IPS-11a (cell line): ENCODE measurements at regions not wholly inside any gene's neighbourhood (a gene's known extent, or its start where the extent isn't known, plus 50 kb on each side); places are given as distances from the start of the nearest gene placed in this dataset.
"Not testable (repeated sequence)": the region's sequence is repeated elsewhere in the genome, so short reads cannot be mapped to it uniquely, and the experiment has no call there.

ENCODE experiments used
- H3K4me3 ChIP-seq: one replicate; pipeline ENCODE4 v1.5.1; 2013; ENCODE audit warnings: low read depth, low read length, control low read depth

DNA sequence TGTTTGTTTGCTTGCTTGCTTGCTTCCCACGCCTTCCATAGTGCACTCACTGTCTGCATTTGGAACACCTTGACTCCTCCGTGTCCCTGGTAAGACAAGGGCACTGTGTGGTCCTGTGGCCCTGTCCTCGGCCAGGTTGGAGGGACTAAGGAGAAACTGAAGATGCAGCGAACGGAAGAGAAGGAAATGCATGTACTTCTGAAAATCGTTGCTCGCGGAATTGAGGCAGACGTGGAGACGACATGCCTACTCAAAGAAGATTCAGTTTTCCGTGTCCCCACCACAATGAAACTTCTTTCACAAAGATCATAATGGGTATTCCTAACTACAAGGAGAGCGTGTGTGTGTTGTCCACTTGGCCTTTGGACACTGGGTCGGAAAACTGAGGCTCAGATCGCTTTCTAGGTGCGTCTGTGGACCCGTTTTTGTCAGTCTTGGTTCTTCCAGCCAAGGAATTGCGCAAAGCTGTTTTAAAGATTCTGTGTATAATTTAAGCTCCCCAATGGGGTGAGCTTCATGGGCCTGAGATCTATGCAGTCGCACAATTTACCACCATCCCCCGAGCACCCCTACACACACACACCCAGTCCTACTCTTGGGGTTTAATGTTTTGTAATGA lies 120.4 kb upstream of the ZNF184 start:
- peak overlapping the region; percentile 83 for H3K4me3 ChIP-seq

DNA sequence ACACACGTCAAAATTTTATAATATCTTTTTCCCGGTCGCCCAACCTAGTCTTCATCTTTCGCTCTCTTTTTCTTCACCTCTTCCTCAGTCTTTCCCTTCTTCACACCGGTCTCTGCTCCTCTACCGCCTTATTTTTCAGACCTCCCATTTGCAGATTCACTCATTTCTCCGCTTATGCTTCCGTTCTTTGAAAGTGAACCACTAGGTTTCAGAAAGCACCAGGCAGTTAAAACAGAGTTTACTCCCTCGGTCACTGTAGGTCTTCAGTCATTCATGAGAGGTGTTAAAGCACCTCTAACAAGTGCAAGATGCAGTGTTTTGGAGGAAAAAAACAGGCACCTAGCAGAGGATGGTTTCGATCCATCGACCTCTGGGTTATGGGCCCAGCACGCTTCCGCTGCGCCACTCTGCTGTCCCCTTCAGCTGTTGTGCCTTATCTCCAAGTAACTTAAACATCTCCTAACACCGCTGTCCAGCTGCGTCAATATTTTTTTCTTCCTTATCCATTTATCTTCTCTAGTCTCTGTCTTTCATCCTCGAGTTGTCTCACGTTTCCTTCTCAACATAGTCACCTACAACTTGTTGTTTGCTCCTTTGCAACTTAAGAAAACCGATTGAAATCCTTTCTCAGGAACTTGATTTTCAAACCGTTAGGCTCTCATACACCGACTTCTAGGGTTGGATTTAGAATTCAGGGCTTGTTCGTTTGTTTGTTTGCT lies 119.7 kb upstream of the ZNF184 start:
- H3K4me3 ChIP-seq = peak overlapping the region; percentile 83

DNA sequence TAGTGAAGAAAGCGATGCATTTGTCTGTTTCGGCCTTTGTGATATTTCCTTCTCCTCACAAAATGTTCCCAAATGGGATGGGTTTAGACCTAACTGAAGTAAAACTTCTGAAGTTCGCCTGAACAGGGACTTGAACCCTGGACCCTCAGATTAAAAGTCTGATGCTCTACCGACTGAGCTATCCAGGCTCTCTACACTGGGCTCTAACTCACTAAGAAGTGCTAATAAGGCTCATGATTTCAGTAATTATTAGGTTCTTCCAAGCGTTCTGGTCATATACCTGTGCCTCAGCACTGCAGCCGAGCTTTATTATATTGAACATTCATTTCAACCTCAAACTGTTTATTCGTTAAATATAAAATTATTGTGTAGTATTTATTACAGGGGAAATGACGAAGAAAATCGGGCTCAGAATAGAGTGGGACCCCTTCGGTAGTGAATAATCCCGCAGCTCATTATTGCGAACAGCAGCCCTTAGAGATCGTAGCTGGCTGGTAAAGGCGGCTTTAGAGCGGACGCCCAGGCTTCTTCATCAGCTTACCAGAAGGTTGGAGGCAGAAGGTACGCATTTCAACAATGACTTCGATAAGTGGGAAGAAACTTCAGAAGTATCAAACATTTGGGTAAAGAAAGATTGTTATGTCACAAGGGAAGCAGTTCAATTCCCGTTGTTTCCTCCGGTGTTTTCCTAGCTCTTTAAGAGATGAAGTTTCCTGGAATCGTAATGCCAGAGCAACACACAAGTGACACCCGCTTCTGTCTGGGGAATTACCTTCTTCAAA lies 119.0 kb upstream of the ZNF184 start:
- peak overlapping the region; percentile 83 for H3K4me3 ChIP-seq

DNA sequence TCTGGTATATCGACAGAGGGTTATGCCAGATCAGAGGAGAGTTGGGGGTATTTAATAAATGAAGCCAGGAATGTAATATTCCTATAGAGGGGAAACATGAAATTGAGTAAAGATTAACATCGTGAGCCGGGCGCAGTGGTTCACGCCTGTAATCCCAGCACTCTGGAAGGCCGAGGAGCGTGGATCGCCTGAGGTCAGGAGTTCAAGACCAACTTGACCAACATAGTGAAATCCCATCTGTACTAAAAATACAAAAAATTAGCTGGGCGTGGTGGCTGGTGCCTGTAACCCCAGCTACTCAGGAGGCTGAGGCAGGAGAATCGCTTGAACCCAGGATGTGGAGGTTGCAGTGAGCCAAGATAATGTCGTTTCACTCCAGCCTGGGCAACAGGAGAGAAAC lies 112.4 kb upstream of the ZNF184 start:
- H3K4me3 ChIP-seq = not testable (repeated sequence)

DNA sequence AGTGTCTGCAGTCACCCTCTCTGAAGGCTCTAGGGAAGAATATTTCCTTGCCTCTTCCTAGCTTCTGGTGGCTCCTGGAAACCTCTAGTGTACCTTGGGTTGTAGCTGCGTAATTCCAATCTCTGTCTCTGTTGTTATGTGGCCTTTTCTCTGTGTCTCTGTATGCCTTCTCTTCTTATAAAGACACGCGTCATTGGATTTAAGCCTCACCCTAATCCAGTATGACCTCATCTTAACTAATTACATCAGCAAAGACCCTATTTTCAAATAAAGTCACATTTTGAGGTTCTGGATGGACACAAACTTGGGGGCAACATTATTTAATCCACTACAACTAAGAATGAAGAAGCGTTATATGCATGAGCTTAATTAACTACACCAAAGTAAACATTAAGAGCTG lies 111.4 kb upstream of the ZNF184 start:
- H3K4me3 ChIP-seq = no peak overlapping the region

DNA sequence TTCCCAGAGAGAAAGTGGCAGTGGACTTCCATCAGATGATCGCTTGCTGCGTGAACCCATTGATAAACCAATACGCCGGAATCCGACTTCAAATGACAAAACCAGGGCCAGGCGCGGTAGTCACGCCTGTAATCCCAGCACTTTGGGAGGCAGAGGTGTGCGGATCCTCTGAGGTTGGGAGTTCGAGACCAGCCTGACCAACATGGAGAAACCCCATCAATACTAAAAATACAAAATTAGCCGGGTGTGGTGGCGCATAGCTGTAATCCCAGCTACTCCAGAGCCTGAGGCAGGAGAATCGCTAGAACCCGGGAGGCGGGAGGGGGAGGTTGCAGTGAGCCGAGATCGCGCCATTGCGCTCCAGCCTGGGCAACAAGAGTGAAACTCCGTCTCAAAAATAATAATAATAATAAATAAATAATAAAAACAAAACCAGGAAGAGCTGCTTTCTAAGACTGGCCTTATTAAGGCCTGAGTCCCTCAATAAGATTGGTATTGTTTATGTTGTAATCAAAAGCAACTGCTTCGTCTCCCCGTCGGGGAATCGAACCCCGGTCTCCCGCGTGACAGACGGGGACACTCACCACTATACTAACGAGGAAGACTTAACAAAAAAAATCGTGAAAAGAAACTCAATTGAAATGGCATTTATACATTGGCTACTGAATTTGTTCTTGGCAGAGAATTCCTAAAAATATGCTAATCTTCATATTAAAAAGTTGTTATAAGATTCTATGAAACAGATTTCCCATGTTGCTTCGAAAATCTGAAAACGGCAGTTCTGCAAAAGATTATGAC lies 110.2 kb upstream of the ZNF184 start:
- H3K4me3 ChIP-seq = peak overlapping the region; percentile 47

- no peak overlapping the region for H3K4me3 ChIP-seq
Observed at GRCh38 chr6:27579973-27580372, 107.1 kb upstream of the ZNF184 start.

- no peak overlapping the region for H3K4me3 ChIP-seq
Observed at GRCh38 chr6:27577922-27578321, 105.0 kb upstream of the ZNF184 start.

DNA sequence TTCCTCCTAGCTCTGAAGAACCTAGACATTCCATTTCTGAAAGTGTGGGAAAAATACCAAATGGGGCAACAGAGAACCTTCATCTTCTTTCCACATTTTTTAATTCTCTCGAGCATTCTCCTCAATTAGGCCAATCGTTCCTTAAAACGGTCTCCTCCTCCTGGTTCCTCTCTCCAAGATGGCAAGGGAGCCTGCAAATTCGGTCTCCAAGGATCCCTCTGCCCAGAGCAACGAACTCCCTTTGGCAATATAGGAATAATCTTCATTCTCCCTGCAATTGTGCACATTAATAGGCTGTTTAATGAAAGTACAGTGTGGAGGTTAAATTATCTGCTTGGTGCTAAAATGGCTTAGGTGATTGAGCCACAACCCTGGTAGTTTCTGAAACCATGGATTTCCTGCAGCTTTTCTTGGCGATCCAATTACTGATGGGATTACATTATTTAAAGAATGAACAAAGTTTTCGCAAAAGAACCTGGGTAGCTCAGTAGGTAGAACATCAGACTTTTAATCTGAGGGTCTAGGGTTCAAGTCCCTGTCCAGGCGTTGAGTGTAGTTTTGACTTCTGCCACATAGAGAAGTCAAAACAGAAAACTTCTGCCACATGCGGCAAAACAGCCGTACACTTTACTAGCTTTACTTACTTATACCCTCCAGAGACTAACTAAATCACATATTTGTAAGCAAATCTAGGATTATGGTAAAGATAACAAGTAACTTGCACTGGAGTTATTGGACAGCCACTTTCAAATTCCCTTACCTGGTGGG lies 102.9 kb upstream of the ZNF184 start:
- no peak overlapping the region for H3K4me3 ChIP-seq

- peak overlapping the region; percentile 2 for H3K4me3 ChIP-seq
Observed at GRCh38 chr6:27568226-27568897, 95.5 kb upstream of the ZNF184 start.

DNA sequence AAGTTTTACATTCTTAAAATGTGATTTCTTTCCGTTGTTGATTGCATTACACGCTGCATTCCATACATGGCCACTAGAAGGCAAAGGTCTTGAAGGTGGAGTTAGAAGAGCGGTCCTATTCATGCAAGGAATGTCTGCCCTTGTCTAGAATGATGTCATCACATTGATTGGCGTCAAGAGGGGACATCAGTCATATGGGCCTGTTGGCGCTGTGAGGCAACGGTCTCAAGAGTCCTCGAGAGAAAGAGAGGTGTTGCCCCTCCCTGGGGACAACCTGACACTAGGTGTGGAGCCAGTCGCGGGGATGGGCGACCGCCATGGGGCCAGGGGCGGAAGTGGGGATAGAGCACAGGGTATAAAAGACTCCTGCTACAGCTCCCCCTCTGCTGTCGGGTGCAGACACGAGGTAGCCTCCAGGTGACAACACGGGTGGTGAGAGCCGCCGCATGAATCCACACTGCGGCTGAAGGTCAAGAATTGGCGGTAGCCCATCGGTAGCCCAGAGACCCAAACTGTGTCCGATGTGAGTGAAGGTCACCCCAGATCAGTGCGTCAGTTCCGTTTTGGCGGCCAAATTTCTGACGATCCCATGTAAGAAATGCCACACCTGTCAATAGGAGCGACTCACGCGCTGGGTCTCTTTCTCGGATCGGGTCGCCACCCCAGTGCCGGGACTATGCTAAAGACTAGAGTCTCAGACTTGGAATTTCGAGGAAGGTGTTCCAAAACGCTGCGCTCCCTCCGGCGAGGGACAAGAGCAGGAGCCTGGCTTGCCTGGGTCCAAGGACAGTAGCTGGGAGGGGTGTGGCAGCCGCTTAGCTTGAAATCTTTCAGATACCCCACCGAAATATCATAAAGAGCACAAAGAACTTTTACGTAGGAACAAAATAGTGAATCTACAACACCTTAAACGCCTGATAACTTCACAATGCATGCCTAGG lies 93.2 kb upstream of the ZNF184 start:
- H3K4me3 ChIP-seq = peak overlapping the region; percentile 84

- H3K4me3 ChIP-seq = peak overlapping the region; percentile 45
Observed at GRCh38 chr6:27562027-27562410, 89.1 kb upstream of the ZNF184 start.

DNA sequence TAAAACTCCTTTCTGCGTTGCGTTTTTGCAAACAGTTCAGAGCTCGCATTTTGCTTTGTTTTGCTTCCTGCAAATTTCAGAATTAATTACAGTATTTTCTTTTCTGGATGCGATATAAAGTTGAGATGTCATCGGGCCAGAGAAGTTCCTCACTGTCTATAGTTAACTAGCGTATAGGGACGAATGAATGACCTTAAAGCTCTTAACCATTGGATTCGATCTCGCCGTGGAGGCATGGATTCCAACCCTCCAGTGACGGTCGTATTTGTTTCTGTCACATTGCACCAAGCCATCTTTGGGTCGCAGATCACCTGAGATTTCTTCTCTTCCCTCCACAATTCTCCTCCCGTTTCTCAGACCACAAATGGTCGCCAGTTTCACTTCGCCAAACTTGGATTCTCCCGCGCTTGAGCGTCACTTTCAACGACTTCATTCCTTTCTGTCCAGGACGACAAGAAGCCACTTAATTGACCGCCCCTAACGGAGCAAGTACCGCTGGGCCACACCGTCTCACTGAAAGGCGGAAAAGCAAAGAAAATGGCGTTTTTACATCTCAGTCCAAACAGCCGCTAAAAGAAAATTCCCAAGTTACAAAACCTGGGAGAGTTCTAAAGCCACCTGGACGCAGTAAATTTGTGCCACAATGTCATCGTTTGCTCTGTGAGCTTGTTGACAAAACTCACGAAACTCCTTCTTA lies 85.3 kb upstream of the ZNF184 start:
- peak overlapping the region; percentile 37 for H3K4me3 ChIP-seq

DNA sequence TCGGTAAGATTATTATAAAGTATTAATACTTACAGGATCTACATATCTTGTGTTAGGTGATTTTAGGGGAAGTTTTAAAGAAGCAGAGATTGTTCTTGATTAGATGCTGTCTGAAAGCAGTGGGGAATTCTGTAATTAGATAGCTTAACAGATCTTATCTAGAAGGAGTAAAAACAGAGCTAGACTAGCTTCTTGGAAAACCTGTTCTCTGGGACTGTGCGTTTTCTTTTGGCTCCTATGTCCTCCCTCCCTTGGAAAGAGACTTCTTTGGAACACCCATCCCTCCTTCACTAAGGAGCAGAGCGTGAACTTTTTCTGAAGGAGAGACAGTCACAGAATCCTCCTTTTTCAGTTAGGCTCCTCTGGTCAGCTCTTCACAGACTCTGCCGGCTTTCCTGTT lies 83.5 kb upstream of the ZNF184 start:
- H3K4me3 ChIP-seq = no peak overlapping the region

GRCh38 chr6:27553123-27553904 lies 80.4 kb upstream of the ZNF184 start:
- H3K4me3 ChIP-seq = peak overlapping the region; percentile 63

GRCh38 chr6:27551607-27552006 lies 78.7 kb upstream of the ZNF184 start:
- H3K4me3 ChIP-seq = no peak overlapping the region

DNA sequence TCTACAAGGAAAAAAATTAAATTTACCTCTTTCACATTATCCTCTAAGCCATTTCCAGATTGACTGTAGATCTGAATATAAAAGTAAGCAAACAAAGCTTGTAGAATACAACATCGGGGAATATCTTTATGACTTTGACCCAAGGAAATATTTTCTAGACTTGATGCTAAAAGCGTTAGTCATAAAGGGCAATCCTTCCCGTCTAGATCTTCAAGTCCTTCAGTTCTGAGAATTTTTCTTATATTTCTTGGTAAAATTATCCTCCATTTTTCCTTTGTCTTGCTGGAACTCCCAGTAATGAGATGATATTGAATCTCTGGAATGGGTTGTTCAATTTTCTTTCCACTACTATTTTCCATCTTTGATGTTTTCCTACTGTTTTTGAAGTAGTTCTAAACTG lies 77.8 kb upstream of the ZNF184 start:
- H3K4me3 ChIP-seq = no peak overlapping the region

- H3K4me3 ChIP-seq = not testable (repeated sequence)
Observed at GRCh38 chr6:27549241-27549598, 76.3 kb upstream of the ZNF184 start.
